A673 (cell line): ENCODE measurements at regions not wholly inside any gene's neighbourhood (a gene's known extent, or its start where the extent isn't known, plus 50 kb on each side); places are given as distances from the start of the nearest gene placed in this dataset.

Experiments
- BruUV-seq: library from RNA; stranded (reverse); fragments of 400-500 nt; replicated peaks from 2 replicates; lab custom pipeline; 2021; lab: Mats Ljungman, UMichigan
- CTCF ChIA-PET: fragments of 300-600 bp; sonication (Branson Sonifier 250); formaldehyde crosslinking; loops from one replicate; lab custom pipeline; 2022; ENCODE audit warnings: antibody characterized with exemption; lab: Charles Lee
- POLR2A ChIA-PET: fragments of 300-600 bp; sonication (Branson Sonifier 250); formaldehyde crosslinking; loops from one replicate; lab custom pipeline; 2022; ENCODE audit warnings: antibody characterized with exemption; ENCODE audit not compliant: low non-redundant PET; lab: Charles Lee
- DNase-seq: peaks from one replicate; pipeline ENCODE4 v3.0.0-alpha.2; 2015; ENCODE audit warnings: low spot score
- H3K27ac ChIP-seq: fragments of 200-600 bp; sonication (generic); 2 replicates; pipeline ENCODE4 v1.5.1; 2016; ENCODE audit warnings: mixed run types, low read depth, mild to moderate bottlenecking, mixed read lengths, antibody characterized with exemption, low read length; ENCODE audit not compliant: poor library complexity, severe bottlenecking
- H3K27me3 ChIP-seq: fragments of 200-600 bp; sonication (generic); replicated peaks from 2 replicates; pipeline ENCODE4 v1.6.1; 2017; ENCODE audit warnings: mixed run types, low read depth, mild to moderate bottlenecking, mixed read lengths, antibody characterized with exemption, low read length; ENCODE audit not compliant: insufficient read depth, poor library complexity
- H3K36me3 ChIP-seq: fragments of 200-600 bp; sonication (generic); 2 replicates; pipeline ENCODE4 v1.6.1; 2016; ENCODE audit warnings: mixed run types, mild to moderate bottlenecking, mixed read lengths, antibody characterized with exemption, low read length; ENCODE audit not compliant: insufficient read depth, poor library complexity, severe bottlenecking
- H3K4me1 ChIP-seq: fragments of 200-600 bp; sonication (generic); 2 replicates; pipeline ENCODE4 v1.6.1; 2017; ENCODE audit warnings: mixed run types, mild to moderate bottlenecking, mixed read lengths, antibody characterized with exemption, low read length; ENCODE audit not compliant: insufficient read depth, poor library complexity, severe bottlenecking
- H3K4me3 ChIP-seq: fragments of 200-600 bp; sonication (generic); 2 replicates; pipeline ENCODE4 v1.5.1; 2016; ENCODE audit warnings: low read depth, mixed run types, mild to moderate bottlenecking, mixed read lengths, low read length; ENCODE audit not compliant: poor library complexity, severe bottlenecking
- H3K9me3 ChIP-seq: fragments of 200-600 bp; sonication (generic); 2 replicates; pipeline ENCODE4 v1.6.1; 2016; ENCODE audit warnings: mixed run types, low read depth, mild to moderate bottlenecking, mixed read lengths, antibody characterized with exemption, low read length; ENCODE audit not compliant: poor library complexity, severe bottlenecking
- EZH2 ChIP-seq: fragments of 200-600 bp; sonication (generic); IDR thresholded peaks from 2 replicates; pipeline ENCODE4 v1.6.1; 2017; ENCODE audit warnings: borderline replicate concordance, low read depth, mild to moderate bottlenecking, mixed read lengths, antibody characterized with exemption, low read length; ENCODE audit not compliant: poor library complexity, severe bottlenecking
- intact Hi-C: fragments of 100-400 bp; cut with micrococcal nuclease; formaldehyde crosslinking; loops from one replicate; pipeline ENCODE4 v1.10.0; 2022; ENCODE audit not compliant: unreplicated experiment
- TF ChIP-seq, protein P1 (sequence below): fragments of 300-800, 200-600 bp; sonication (generic); conservative IDR thresholded peaks from 2 replicates; pipeline ENCODE4 v1.5.1; 2017; ENCODE audit warnings: low read depth, mild to moderate bottlenecking, antibody characterized with exemption, low read length, moderate library complexity, mixed read lengths

DNA sequence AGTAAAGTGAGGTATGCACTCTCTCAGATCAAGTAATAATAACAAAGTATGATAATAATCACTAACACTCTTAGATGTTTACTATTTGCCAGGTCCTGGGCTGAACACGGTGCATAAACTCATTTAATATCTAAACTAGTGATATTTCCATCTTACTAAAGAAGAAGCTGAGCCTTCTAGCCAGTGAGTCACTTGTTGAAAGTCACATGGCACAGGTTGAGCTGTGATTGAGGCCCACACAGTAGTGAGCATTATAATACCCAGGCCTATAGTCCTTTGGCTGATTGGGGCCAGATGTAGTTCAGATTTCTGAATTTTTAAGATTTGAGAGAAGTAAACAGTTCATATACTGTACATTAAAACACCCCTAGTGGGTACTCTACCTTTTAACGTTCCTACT lies 93.2 kb upstream of the CCDC80 start:
- TF ChIP-seq, protein P1, sequence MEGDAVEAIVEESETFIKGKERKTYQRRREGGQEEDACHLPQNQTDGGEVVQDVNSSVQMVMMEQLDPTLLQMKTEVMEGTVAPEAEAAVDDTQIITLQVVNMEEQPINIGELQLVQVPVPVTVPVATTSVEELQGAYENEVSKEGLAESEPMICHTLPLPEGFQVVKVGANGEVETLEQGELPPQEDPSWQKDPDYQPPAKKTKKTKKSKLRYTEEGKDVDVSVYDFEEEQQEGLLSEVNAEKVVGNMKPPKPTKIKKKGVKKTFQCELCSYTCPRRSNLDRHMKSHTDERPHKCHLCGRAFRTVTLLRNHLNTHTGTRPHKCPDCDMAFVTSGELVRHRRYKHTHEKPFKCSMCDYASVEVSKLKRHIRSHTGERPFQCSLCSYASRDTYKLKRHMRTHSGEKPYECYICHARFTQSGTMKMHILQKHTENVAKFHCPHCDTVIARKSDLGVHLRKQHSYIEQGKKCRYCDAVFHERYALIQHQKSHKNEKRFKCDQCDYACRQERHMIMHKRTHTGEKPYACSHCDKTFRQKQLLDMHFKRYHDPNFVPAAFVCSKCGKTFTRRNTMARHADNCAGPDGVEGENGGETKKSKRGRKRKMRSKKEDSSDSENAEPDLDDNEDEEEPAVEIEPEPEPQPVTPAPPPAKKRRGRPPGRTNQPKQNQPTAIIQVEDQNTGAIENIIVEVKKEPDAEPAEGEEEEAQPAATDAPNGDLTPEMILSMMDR: no peak
- TF ChIP-seq EZH2: no peak
- POLR2A ChIA-PET: no interaction called here

DNA sequence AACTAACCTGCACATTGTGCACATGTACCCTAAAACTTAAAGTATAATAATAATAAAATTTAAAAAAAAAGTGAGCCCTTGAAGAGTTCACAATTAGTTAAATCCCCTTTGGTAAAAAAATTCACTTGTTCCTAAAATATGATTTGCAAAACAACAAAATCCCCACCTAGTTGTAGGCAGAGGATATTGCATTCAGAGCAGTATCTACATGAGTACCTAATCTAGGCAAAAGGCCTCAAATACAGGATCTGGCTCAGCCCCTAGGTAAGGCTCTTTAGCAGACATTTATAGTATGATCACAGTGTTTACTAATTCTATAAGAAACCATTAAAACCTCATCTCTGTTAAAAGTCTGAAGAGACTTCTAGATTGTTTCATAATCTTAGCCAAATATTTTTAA lies 89.3 kb upstream of the CCDC80 start:
- TF ChIP-seq, protein P1: no peak
- TF ChIP-seq EZH2: no peak
- H3K27ac ChIP-seq: no peak overlapping the region
- no peaks in the 10 kb centered on the region for H3K36me3 ChIP-seq
- ChIA-PET POLR2A (no interaction called here), CTCF (no interaction called here)
- no peaks in the 10 kb centered on the region for H3K27me3 ChIP-seq
- BruUV-seq: no TSS peak
- H3K9me3 ChIP-seq: no peaks in the 10 kb centered on the region
- no peak for DNase-seq
- no peaks in the 10 kb centered on the region for H3K4me1 ChIP-seq
- intact Hi-C loops: loop anchor here (5.0 kb wide), 4 partner anchors 82 to 307 kb away; partner anchors contain the start of gene CCDC80
- no peak overlapping the region for H3K4me3 ChIP-seq

More for the DNA sequence above, 93.2 kb upstream of the CCDC80 start:
- Histone ChIP-seq H3K4me1 (no peaks in the 10 kb centered on the region), H3K9me3 (no peaks in the 10 kb centered on the region), H3K27me3 (peaks cover 6% of the 10 kb centered on the region), H3K27ac (no peak overlapping the region), H3K36me3 (no peaks in the 10 kb centered on the region), H3K4me3 (no peak overlapping the region)
- BruUV-seq: no TSS peak
- no peak for DNase-seq
- intact Hi-C loops: loop anchor here (2.0 to 5.0 kb wide), 5 partner anchors 78 to 303 kb away; partner anchors contain the start of gene CCDC80
- CTCF ChIA-PET: interaction anchor here (0.7 to 1.3 kb wide), 7 partner anchors 13 to 301 kb away, joined by 3 to 12 read pairs (median 5); no protein-coding TSS in a partner anchor

GRCh38 chr3:112721231-112721630 lies 80.3 kb upstream of the CCDC80 start:
- no peaks in the 10 kb centered on the region for H3K36me3 ChIP-seq
- no peak overlapping the region for H3K27ac ChIP-seq
- no TSS peak for BruUV-seq
- no peaks in the 10 kb centered on the region for H3K9me3 ChIP-seq
- no peak overlapping the region for H3K4me3 ChIP-seq
- no peaks in the 10 kb centered on the region for H3K27me3 ChIP-seq
- TF ChIP-seq, protein P1: no peak
- TF ChIP-seq EZH2: no peak
- CTCF ChIA-PET: no interaction called here
- H3K4me1 ChIP-seq: no peaks in the 10 kb centered on the region
- intact Hi-C loops: no loop called here
- POLR2A ChIA-PET: no interaction called here
- no peak for DNase-seq
